Caco-2 (cell line): ENCODE measurements at regions not wholly inside any gene's neighbourhood (a gene's known extent, or its start where the extent isn't known, plus 50 kb on each side); places are given as distances from the start of the nearest gene placed in this dataset.

Source experiments
- BruUV-seq: library from RNA; stranded (reverse); fragments of 400-500 nt; replicated peaks from 2 replicates; lab custom pipeline; 2021; lab: Mats Ljungman, UMichigan
- CTCF ChIA-PET: fragments of 300-600 bp; sonication (Branson Sonifier 250); formaldehyde crosslinking; loops from one replicate; lab custom pipeline; 2022; ENCODE audit warnings: antibody characterized with exemption; lab: Charles Lee
- POLR2A ChIA-PET: fragments of 300-600 bp; sonication (Branson Sonifier 250); formaldehyde crosslinking; loops from one replicate; lab custom pipeline; 2022; ENCODE audit warnings: antibody characterized with exemption; lab: Charles Lee
- DNase-seq, 2 experiments: peaks; one replicate each; pipeline versions ENCODE4 v3.0.0 to v3.0.0-alpha.2; 2020 to 2022
- H3K27me3 ChIP-seq: replicated peaks from 2 replicates; pipeline ENCODE4 v1.6.0; 2011; ENCODE audit warnings: low read length; ENCODE audit not compliant: control insufficient read depth, insufficient read depth
- H3K36me3 ChIP-seq: 2 replicates; pipeline ENCODE4 v1.5.1; 2011; ENCODE audit warnings: low read length; ENCODE audit not compliant: control insufficient read depth, insufficient read depth
- H3K4me1 ChIP-seq: fragments of 250-450 bp; sonication (Bioruptor Pico); 2 replicates; pipeline ENCODE4 v1.5.1; 2020; ENCODE audit warnings: mild to moderate bottlenecking
- H3K4me3 ChIP-seq: 2 replicates; pipeline ENCODE4 v1.5.1; 2011; ENCODE audit warnings: low read depth, mild to moderate bottlenecking, control low read depth, low read length
- H3K9me3 ChIP-seq: fragments of 250-450 bp; sonication (Bioruptor Pico); 2 replicates; pipeline ENCODE4 v1.5.1; 2020; ENCODE audit warnings: mild to moderate bottlenecking, moderate library complexity
- H3K27ac Mint-ChIP-seq: one replicate; pipeline ENCODE4 v1.8.0; 2022; ENCODE audit warnings: mixed read lengths; ENCODE audit not compliant: unreplicated experiment
- H3K27me3 Mint-ChIP-seq: one replicate; pipeline ENCODE4 v1.8.0; 2022; ENCODE audit warnings: mixed read lengths; ENCODE audit not compliant: insufficient read depth, unreplicated experiment
- H3K36me3 Mint-ChIP-seq: one replicate; pipeline ENCODE4 v1.8.0; 2022; ENCODE audit warnings: mild to moderate bottlenecking, mixed read lengths; ENCODE audit not compliant: insufficient read depth, unreplicated experiment
- H3K4me1 Mint-ChIP-seq: one replicate; pipeline ENCODE4 v1.8.0; 2022; ENCODE audit warnings: low read depth, mixed read lengths; ENCODE audit not compliant: unreplicated experiment
- H3K4me3 Mint-ChIP-seq: one replicate; pipeline ENCODE4 v1.8.0; 2022; ENCODE audit warnings: mild to moderate bottlenecking, moderate library complexity, mixed read lengths; ENCODE audit not compliant: unreplicated experiment
- H3K9me3 Mint-ChIP-seq: one replicate; pipeline ENCODE4 v1.8.0; 2022; ENCODE audit warnings: mixed read lengths; ENCODE audit not compliant: unreplicated experiment
- CTCF ChIP-seq, 2 experiments: fragments of 200-600 bp in 1 of 2; IDR thresholded peaks; 1 replicate in 1 of 2; 2 replicates in 1 of 2; pipeline versions ENCODE4 v1.5.1 to v1.8.0; 2011 to 2022; ENCODE audit warnings: antibody characterized with exemption in 1 of 2, control low read depth in 1 of 2, inconsistent platforms in 1 of 2, low read depth in 1 of 2, low read length in 1 of 2, mild to moderate bottlenecking in 1 of 2, moderate library complexity in 1 of 2; ENCODE audit not compliant: insufficient read depth in 1 of 2, severe bottlenecking in 1 of 2, unreplicated experiment in 1 of 2
- intact Hi-C: fragments of 100-400 bp; cut with micrococcal nuclease; formaldehyde crosslinking; loops from one replicate; pipeline ENCODE4 v1.10.0; 2022; ENCODE audit not compliant: unreplicated experiment

- Mint-ChIP-seq H3K9me3 (no peaks in the 10 kb centered on the region), H3K27ac (no peak overlapping the region), H3K4me3 (no peak overlapping the region), H3K36me3 (no peaks in the 10 kb centered on the region), H3K27me3 (no peaks in the 10 kb centered on the region), H3K4me1 (peaks cover 6% of the 10 kb centered on the region)
- intact Hi-C loops: no loop called here
- no peak for DNase-seq
- Histone ChIP-seq H3K9me3 (no peaks in the 10 kb centered on the region), H3K4me1 (no peaks in the 10 kb centered on the region), H3K36me3 (no peaks in the 10 kb centered on the region), H3K27me3 (no peaks in the 10 kb centered on the region), H3K4me3 (no peak overlapping the region)
- no TSS peak for BruUV-seq
- POLR2A ChIA-PET: no interaction called here
- CTCF ChIA-PET: no interaction called here
- no peak for TF ChIP-seq CTCF (IDR thresholded peaks at IDR 0.05; ENCODE audit: insufficient read depth in 1 of 2, low read depth in 1 of 2, low read length in 1 of 2, severe bottlenecking in 1 of 2, unreplicated experiment in 1 of 2)
Observed at GRCh38 chr6:170017603-170018320, 266.3 kb downstream of the ERMARD start.

DNA sequence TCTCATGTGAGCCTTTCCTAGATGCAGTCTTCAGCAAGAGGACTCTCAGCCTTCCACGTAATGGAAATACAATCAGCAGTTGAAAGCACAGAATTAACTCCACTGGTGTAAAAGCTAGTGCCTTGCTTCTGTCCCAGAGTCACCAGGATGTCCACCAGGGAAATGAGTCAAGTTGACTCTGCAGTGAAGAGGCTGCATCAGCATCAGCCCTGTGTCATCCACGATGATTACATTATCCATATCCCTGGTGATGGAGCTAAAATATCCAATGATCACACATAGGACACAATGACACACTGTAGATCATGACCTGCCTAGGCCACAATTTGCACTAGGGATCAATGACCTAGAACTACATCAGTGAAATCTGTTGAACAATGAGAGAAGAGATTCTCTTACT is 262.4 kb downstream of the ERMARD start:
- CTCF ChIA-PET: no interaction called here
- BruUV-seq: no TSS peak
- POLR2A ChIA-PET: no interaction called here
- H3K27me3 Mint-ChIP-seq: no peaks in the 10 kb centered on the region
- H3K36me3 Mint-ChIP-seq: no peaks in the 10 kb centered on the region
- no peaks in the 10 kb centered on the region for H3K9me3 Mint-ChIP-seq
- Histone ChIP-seq H3K27me3 (no peaks in the 10 kb centered on the region), H3K4me3 (no peak overlapping the region), H3K4me1 (no peaks in the 10 kb centered on the region), H3K36me3 (no peaks in the 10 kb centered on the region), H3K9me3 (no peaks in the 10 kb centered on the region)
- no peak for DNase-seq
- H3K27ac Mint-ChIP-seq: no peak overlapping the region
- no peak for TF ChIP-seq CTCF (IDR thresholded peaks at IDR 0.05; ENCODE audit: insufficient read depth in 1 of 2, low read depth in 1 of 2, low read length in 1 of 2, severe bottlenecking in 1 of 2, unreplicated experiment in 1 of 2)
- H3K4me3 Mint-ChIP-seq: no peak overlapping the region
- no peaks in the 10 kb centered on the region for H3K4me1 Mint-ChIP-seq
- intact Hi-C loops: no loop called here

- Mint-ChIP-seq H3K4me1 (no peaks in the 10 kb centered on the region), H3K27me3 (no peaks in the 10 kb centered on the region), H3K27ac (no peak overlapping the region), H3K36me3 (no peaks in the 10 kb centered on the region), H3K9me3 (no peaks in the 10 kb centered on the region), H3K4me3 (no peak overlapping the region)
- Histone ChIP-seq H3K9me3 (no peaks in the 10 kb centered on the region), H3K27me3 (no peaks in the 10 kb centered on the region), H3K4me3 (no peak overlapping the region), H3K4me1 (no peaks in the 10 kb centered on the region), H3K36me3 (no peaks in the 10 kb centered on the region)
- ChIA-PET CTCF (no interaction called here), POLR2A (no interaction called here)
- intact Hi-C loops: no loop called here
- DNase-seq: no peak
- no peak for TF ChIP-seq CTCF (IDR thresholded peaks at IDR 0.05; ENCODE audit: insufficient read depth in 1 of 2, low read depth in 1 of 2, low read length in 1 of 2, severe bottlenecking in 1 of 2, unreplicated experiment in 1 of 2)
- BruUV-seq: no TSS peak
Observed at GRCh38 chr6:170012037-170012330, 260.6 kb downstream of the ERMARD start.
